ENCODE measurements at regions not wholly inside any gene's neighbourhood (a gene's known extent, or its start where the extent isn't known, plus 50 kb on each side); places are given as distances from the start of the nearest gene placed in this dataset.

GRCh38 chr10:29929006-29929405 is 130.4 kb downstream of the JCAD start:
- DNase-seq (ENCODE audit: insufficient read length, low spot score), result no peak
- no peak for FAIRE-seq
- no peak for TF ChIP-seq POLR2A (IDR thresholded peaks at IDR 0.05; ENCODE audit: low read depth, low read length)
- no peak for TF ChIP-seq SPI1 (IDR thresholded peaks at IDR 0.05; ENCODE audit: low read depth, low read length)
- no peak for TF ChIP-seq PAX5 (IDR thresholded peaks at IDR 0.05; ENCODE audit: insufficient read depth, low read length, severe bottlenecking)
- no peak for TF ChIP-seq POLR2AphosphoS5 (IDR thresholded peaks at IDR 0.05; ENCODE audit: low read depth, low read length)
- TF ChIP-seq TAF1 (IDR thresholded peaks at IDR 0.05; ENCODE audit: low read depth, low read length), result no peak

GRCh38 chr10:29926693-29927048 is 132.7 kb downstream of the JCAD start:
- FAIRE-seq, result no peak
- TF ChIP-seq POLR2AphosphoS5 (IDR thresholded peaks at IDR 0.05; ENCODE audit: low read depth, low read length) (no peak), TAF1 (IDR thresholded peaks at IDR 0.05; ENCODE audit: low read depth, low read length) (no peak), SPI1 (IDR thresholded peaks at IDR 0.05; ENCODE audit: low read depth, low read length) (no peak), POU2F2 (IDR thresholded peaks at IDR 0.05; ENCODE audit: low read depth, low read length) (no peak), PAX5 (IDR thresholded peaks at IDR 0.05; ENCODE audit: insufficient read depth, low read length, severe bottlenecking) (no peak), POLR2A (IDR thresholded peaks at IDR 0.05; ENCODE audit: low read depth, low read length) (no peak)
- DNase-seq (ENCODE audit: insufficient read length, low spot score), result no peak

- DNase-seq (ENCODE audit: insufficient read length, low spot score) (no peak), FAIRE-seq (no peak)
- TF ChIP-seq TAF1 (IDR thresholded peaks at IDR 0.05; ENCODE audit: low read depth, low read length) (no peak), POU2F2 (IDR thresholded peaks at IDR 0.05; ENCODE audit: low read depth, low read length) (no peak), POLR2A (IDR thresholded peaks at IDR 0.05; ENCODE audit: low read depth, low read length) (no peak)
Observed at GRCh38 chr10:29925771-29926692, 133.4 kb downstream of the JCAD start.

- FAIRE-seq (no peak), DNase-seq (ENCODE audit: insufficient read length, low spot score) (no peak)
- TF ChIP-seq POU2F2 (IDR thresholded peaks at IDR 0.05; ENCODE audit: low read depth, low read length) (no peak), POLR2A (IDR thresholded peaks at IDR 0.05; ENCODE audit: low read depth, low read length) (no peak), POLR2AphosphoS5 (IDR thresholded peaks at IDR 0.05; ENCODE audit: low read depth, low read length) (no peak), SPI1 (IDR thresholded peaks at IDR 0.05; ENCODE audit: low read depth, low read length) (no peak), TAF1 (IDR thresholded peaks at IDR 0.05; ENCODE audit: low read depth, low read length) (no peak), PAX5 (IDR thresholded peaks at IDR 0.05; ENCODE audit: insufficient read depth, low read length, severe bottlenecking) (no peak)
Observed at GRCh38 chr10:29924436-29924835, 134.9 kb downstream of the JCAD start.

GRCh38 chr10:29923416-29923965 is 135.9 kb downstream of the JCAD start:
- no peak for FAIRE-seq
- TF ChIP-seq POLR2A (IDR thresholded peaks at IDR 0.05; ENCODE audit: low read depth, low read length) (no peak), SPI1 (IDR thresholded peaks at IDR 0.05; ENCODE audit: low read depth, low read length) (no peak)
- DNase-seq (ENCODE audit: insufficient read length, low spot score), result no peak

GRCh38 chr10:29922892-29923291 is 136.5 kb downstream of the JCAD start:
- DNase-seq (ENCODE audit: insufficient read length, low spot score) (no peak), FAIRE-seq (no peak)
- no peak for TF ChIP-seq SPI1 (IDR thresholded peaks at IDR 0.05; ENCODE audit: low read depth, low read length)
- no peak for TF ChIP-seq POU2F2 (IDR thresholded peaks at IDR 0.05; ENCODE audit: low read depth, low read length)
- no peak for TF ChIP-seq POLR2A (IDR thresholded peaks at IDR 0.05; ENCODE audit: low read depth, low read length)
- no peak for TF ChIP-seq TAF1 (IDR thresholded peaks at IDR 0.05; ENCODE audit: low read depth, low read length)
- no peak for TF ChIP-seq PAX5 (IDR thresholded peaks at IDR 0.05; ENCODE audit: insufficient read depth, low read length, severe bottlenecking)
- no peak for TF ChIP-seq POLR2AphosphoS5 (IDR thresholded peaks at IDR 0.05; ENCODE audit: low read depth, low read length)

GRCh38 chr10:29922226-29922625 is 137.2 kb downstream of the JCAD start:
- TF ChIP-seq TAF1 (IDR thresholded peaks at IDR 0.05; ENCODE audit: low read depth, low read length) (no peak), POLR2A (IDR thresholded peaks at IDR 0.05; ENCODE audit: low read depth, low read length) (no peak), POU2F2 (IDR thresholded peaks at IDR 0.05; ENCODE audit: low read depth, low read length) (no peak), SPI1 (IDR thresholded peaks at IDR 0.05; ENCODE audit: low read depth, low read length) (no peak), PAX5 (IDR thresholded peaks at IDR 0.05; ENCODE audit: insufficient read depth, low read length, severe bottlenecking) (no peak), POLR2AphosphoS5 (IDR thresholded peaks at IDR 0.05; ENCODE audit: low read depth, low read length) (no peak)
- no peak for DNase-seq (ENCODE audit: insufficient read length, low spot score)
- no peak for FAIRE-seq

GRCh38 chr10:29921071-29921446 is 138.3 kb downstream of the JCAD start:
- FAIRE-seq (no peak), DNase-seq (ENCODE audit: insufficient read length, low spot score) (no peak)
- no peak for TF ChIP-seq SPI1 (IDR thresholded peaks at IDR 0.05; ENCODE audit: low read depth, low read length)
- TF ChIP-seq POLR2A (IDR thresholded peaks at IDR 0.05; ENCODE audit: low read depth, low read length), result no peak
- TF ChIP-seq POLR2AphosphoS5 (IDR thresholded peaks at IDR 0.05; ENCODE audit: low read depth, low read length), result no peak
- TF ChIP-seq POU2F2 (IDR thresholded peaks at IDR 0.05; ENCODE audit: low read depth, low read length), result no peak

- TF ChIP-seq SPI1 (IDR thresholded peaks at IDR 0.05; ENCODE audit: low read depth, low read length) (no peak), POU2F2 (IDR thresholded peaks at IDR 0.05; ENCODE audit: low read depth, low read length) (no peak), TAF1 (IDR thresholded peaks at IDR 0.05; ENCODE audit: low read depth, low read length) (no peak), POLR2A (IDR thresholded peaks at IDR 0.05; ENCODE audit: low read depth, low read length) (no peak), POLR2AphosphoS5 (IDR thresholded peaks at IDR 0.05; ENCODE audit: low read depth, low read length) (no peak), PAX5 (IDR thresholded peaks at IDR 0.05; ENCODE audit: insufficient read depth, low read length, severe bottlenecking) (no peak)
- FAIRE-seq, result no peak
- no peak for DNase-seq (ENCODE audit: insufficient read length, low spot score)
Observed at GRCh38 chr10:29920408-29921070, 138.8 kb downstream of the JCAD start.

Measured in GM12891 (cell line).